DMS153 treated with DMSO at 0.1 percent for 48 hours (cell line): ENCODE measurements at regions not wholly inside any gene's neighbourhood (a gene's known extent, or its start where the extent isn't known, plus 50 kb on each side); places are given as distances from the start of the nearest gene placed in this dataset.

Experiments used
- DNase-seq: peaks from one replicate; lab custom pipeline; 2025; ENCODE audit not compliant: unreplicated experiment; lab: John Stamatoyannopoulos, UW

- DNase-seq: no peak
Observed at GRCh38 chr18:77736842-77737241, 487.2 kb downstream of the GALR1 start.

GRCh38 chr18:77737405-77737804 is 487.8 kb downstream of the GALR1 start:
- no peak for DNase-seq

- DNase-seq: no peak
Observed at GRCh38 chr18:77749089-77749488, 499.4 kb downstream of the GALR1 start.

GRCh38 chr18:77750006-77750405 is 500.4 kb downstream of the GALR1 start:
- DNase-seq: no peak

DNA sequence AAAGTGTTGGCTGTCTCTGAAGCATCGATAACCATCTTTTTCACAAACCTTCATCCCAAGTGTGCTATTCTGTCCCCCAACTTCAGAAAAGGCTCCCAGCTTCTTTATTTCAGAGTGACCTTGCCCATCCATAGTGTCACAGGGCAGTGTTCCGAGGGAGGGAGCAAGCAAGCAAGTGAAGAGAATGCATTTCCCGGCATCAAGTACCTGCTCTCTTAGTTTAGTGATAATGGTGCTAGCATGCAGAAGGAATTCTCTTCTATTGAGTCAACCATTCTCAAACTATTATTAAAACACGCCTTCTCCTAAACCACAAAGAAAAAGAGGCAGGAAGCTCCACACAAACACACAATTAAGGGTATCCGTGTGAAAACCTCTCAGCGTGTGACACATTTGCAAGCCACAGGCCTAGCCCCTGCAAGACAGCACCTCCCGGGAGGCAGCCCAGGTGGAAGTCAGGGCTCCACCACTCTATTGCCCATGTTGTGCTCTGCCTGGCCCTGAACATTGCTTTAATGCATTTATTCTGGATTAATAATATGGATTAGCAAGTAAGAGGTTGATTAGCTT is 504.9 kb downstream of the GALR1 start:
- no peak for DNase-seq

GRCh38 chr18:77755187-77755586 is 505.5 kb downstream of the GALR1 start:
- no peak for DNase-seq

DNA sequence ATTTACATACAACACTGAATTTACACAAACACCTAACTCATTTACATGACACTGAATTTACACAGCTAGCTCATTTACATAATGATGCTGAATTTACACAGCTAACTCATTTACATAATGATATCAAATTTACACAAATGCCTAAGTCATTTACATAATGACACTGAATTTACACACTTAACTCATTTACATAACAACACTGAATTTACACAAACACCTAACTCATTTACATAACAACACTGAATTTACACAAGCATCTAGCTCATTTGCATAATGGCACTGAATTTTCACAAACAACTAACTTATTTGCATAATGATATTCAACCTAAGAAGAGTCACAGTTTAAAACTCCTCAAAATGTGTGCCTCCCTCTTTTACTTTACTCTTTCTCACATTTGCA is 511.7 kb downstream of the GALR1 start:
- DNase-seq: no peak

DNA sequence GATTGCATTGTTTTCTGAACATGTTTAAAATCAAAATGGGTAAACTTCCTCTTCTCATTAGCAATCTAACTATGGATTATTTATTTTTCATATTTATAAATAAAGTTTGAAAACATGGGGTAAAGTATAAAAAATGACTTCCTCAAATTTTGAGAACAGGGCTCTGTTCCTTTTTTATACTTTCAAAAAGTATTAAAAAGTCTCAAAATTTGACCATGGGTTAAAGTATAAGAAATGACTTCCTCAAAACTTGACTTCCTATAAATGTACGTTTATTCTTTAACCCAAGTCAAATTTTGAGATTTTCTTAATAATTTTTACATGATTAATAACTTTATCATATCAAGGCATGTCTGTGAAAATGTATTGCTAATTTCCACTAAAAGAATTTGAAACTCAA is 512.4 kb downstream of the GALR1 start:
- no peak for DNase-seq

- DNase-seq: no peak
Observed at GRCh38 chr18:77762642-77763041, 513.0 kb downstream of the GALR1 start.

DNA sequence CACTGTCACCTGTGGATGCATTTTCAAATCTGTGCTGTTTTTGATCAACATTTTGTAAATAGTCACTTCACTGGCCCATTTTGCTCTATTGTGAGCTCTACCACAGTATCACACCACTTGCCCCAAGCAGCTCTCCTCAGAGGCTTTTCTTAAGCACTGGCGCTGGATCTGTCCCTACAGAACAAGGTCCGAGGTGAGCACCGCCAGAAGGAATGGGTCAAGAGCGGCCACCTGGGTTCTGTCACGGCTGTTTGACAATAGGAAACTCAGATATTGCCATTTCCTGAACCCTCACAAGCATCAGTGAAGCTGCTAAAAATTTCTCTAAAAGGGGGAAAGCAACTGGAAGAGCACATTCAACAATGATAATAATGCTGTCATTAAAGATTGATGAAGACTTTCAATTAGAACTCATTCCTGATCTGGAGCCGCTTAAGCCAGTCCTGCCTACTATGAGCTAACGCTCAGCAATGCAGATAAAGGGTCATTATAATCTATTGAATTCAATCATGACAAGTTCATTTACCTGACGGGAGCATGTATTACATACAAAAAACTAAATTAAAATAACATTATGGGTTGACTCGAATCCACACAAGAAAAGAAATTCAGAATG is 514.0 kb downstream of the GALR1 start:
- no peak for DNase-seq

DNA sequence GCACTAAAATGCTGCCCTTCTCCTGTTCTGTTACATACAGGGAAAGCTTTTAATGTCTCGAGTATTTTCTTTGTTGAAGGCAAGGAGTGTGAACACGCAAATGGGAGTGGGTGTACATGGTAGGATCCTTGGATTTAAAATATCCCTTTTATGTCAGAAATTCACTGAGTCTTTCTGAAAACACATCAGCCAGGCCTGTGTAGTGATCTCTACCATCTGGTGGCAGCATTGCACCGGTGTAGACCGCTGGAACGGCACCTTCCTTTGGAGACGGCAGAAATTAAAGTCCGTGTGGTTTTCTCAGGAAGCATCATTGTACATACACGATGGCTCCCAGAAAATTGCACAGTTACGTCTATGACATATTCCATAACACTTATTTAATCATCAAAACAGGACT is 515.8 kb downstream of the GALR1 start:
- DNase-seq: peak; percentile 66

DNA sequence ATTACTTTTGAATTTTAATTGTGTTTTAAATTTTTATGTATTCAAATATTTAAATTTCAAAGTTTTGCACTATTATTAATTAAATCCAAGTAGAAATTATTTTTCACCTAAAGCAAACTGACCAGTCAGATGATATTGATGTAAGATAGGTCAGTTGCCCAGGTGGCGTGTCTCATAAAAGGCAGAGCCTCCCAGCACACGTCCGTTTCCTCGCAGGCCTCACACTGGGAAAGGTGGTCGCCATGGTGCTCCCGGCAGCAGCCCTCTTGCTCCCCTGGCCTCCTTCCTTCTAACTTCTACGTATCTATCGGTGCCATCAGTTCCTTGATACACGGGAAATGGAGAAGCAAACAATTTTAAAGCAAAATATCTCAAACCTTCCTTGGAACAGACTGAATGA is 516.8 kb downstream of the GALR1 start:
- no peak for DNase-seq

DNA sequence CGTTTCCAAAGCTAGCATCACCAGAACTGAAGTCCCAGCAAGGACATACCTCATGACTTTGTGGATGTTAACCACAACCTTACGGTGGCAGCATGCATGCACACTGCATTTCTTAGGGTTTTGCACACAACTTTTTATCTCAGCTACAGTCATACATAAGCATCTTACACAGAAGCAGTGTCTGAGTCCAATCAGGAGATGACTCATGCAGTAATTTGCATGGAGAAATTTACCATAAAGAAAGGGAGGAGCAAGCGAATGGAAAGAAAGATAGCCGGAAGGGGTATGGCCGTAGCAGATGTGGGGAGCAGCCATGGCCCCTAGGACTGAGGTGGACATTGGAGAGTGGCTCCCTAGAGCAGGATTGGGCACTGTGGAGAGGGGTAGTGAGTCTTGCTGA is 522.5 kb downstream of the GALR1 start:
- peak; percentile 41 for DNase-seq

GRCh38 chr18:77776104-77776503 is 526.5 kb downstream of the GALR1 start:
- DNase-seq: no peak

DNA sequence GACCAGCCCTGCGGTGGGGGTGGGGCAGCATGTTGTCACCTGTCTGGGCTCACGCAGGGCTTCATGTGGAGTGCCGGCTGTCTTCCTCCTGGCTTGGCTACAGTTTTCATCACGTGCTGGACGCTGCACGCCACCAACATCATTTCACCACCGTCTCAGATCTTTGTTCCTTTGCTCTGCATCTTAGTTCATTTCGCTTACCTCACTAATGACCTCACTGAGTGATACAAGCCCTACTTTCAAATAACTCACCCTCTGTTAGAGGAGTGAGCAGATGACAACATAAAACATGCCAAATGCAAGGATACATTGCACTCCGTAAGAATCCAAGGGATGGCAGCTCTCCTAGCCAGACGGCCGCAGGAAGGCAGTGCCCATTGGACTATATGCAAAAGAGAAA is 527.5 kb downstream of the GALR1 start:
- no peak for DNase-seq

DNA sequence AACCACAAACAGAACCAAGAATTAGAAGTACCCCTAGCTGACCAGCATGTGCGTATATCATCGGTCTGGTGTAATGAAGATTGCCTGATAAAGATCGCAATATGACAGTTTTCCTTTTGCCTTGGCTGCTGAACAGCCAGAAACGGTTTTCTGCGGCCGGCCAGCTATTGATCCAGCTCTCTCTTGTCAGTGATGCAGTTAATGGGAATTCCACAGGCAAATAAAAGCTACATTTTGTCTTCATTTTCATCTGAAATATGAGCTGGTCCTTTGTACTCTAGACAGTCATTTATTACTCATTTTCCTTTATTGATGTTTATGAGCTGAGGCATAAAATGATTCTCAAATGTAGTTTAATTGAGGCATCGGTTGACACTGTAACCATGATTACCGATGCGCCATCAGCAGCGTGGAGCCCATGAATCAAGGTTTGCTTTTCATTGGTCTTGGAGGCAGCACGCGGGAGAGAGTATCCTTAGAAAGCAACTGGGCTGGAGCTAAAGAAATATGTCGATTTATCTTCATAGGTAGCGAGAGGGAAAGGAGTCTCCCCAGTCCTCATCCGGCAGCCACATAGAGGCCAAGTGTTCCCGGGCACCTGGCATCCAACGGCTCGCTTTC is 535.2 kb downstream of the GALR1 start:
- DNase-seq: peak; percentile 22

DNA sequence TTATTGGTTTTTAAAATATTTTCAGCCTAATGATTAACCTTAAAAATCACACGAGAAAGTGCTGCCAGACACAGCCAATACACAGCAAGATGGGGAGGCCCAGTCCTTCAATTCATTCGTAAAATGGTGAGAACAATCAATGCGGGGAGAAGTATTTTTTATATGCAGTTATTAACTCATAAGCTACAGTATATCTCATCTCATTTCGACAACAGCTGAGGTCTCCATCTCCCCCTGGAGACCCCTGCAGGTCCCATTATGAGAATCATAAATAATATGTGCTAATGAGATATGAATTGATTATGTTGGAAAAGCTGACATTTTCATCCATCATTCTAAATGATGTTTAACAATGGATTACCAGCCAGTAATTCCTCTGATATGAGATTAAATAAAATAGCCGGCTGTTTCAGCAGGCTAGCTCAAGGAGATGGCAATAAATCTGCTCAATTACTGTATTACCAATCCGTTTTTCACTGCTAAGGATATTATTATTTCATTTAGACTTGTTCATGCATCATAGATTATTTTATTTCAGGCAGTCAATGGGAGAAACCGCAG is 535.8 kb downstream of the GALR1 start:
- no peak for DNase-seq

- DNase-seq: no peak
Observed at GRCh38 chr18:77803024-77803423, 553.4 kb downstream of the GALR1 start.

- no peak for DNase-seq
Observed at GRCh38 chr18:77804382-77804781, 554.7 kb downstream of the GALR1 start.

GRCh38 chr18:77807650-77808049 is 558.0 kb downstream of the GALR1 start:
- DNase-seq: no peak

DNA sequence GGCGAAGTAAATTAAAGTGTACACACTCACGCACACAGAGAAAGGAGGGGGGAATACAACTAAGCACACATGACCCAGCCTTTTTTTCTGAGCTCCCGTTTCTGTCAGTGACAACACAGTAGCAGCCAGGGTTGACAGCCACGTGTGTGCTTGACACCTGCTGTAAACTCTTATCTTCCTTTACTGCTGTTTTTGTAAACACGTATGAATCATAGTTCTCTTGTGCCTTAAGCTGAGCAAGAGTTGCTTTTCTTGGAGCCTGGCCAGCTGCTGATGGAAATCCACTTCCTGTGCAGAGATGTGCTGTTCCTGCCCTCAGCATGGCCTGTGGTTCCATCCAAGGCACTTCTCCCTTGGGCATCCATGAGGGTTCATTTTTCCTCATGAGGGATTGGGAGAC is 561.9 kb downstream of the GALR1 start:
- DNase-seq: peak; percentile 90

DNA sequence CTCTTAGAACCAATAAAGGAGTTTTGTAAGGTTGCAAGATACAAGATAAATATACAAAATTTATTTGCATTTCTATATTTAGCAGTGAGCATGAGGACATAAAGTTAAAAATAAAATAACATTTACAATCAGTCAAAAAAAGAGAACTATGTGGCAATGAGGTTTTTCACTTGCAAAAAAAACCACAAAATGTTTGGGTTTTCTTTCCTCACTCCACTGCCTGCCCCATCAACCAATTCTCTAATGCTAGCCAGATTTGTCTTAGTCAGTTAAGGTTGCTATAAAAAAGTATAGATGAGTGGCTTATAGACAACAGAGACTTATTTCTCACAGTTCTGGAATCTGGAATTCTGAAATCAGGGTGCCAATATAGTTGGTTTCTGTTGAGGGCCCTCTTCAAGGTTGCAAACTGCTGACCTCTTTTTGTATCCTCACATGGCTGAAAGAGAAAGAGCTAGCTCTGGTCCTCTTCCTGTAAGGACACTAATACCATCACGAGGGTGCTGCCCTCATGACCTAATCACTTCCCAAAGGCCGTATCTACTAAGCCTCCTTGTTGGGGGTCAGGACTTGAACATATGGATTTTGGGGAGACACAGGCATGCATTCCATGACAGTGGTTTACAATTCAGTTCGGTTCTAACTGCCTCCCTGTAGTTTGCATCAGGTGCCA is 566.2 kb downstream of the GALR1 start:
- DNase-seq: no peak
